ENCODE measurements at regions not wholly inside any gene's neighbourhood (a gene's known extent, or its start where the extent isn't known, plus 50 kb on each side); places are given as distances from the start of the nearest gene placed in this dataset.

DNA sequence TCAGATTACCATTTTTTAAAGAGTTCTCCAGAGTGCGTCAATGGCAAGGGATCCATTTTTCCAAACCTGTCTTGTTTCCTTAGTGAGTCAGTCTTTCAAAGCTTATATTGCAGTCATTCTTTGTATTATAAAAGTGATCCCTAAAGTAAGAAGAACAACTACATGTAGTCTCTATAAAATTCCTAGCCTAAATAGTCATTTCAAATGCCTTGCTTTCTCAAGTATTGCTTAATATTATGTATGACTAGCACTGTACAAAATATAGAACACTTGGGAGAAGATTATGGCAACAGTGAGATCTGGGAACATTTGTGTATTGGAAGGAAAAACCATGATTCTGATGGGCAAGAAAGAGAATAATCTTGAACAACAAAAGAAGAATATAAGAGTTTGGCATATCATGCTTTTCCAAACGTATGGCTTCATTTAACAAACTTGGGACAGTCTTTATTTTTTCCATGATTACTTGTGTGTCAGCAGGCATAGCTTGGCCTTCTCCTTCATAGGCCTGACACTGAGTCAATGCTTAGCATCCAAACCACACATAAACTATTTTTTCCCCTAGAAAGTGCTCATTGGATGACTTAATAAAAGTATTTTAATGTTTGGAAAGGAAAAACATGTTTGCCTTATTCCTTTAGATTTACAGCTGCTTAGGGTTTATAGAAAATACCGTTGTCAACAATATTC is 547.4 kb downstream of the LTN1 start:
- DNase-seq = no peak

DNA sequence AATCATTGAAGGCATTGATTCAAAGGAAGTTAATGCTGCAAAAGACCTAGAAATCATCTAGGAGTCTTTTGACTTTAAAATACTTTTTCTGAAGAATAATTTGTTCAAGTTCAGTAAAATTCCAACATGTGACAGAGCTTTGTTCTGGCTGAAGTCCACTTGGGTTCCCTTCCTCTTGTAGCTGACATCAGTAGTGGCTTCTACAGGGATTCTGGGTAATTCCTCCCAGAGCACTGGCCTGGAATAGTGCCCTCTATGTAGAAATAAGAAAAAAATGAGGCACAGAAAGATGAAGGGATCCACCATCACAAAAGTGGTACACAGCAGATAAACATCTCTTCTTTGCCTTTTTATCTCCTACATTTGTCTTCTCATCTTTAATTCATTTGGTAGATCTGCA is 548.1 kb downstream of the LTN1 start:
- DNase-seq = no peak

DNA sequence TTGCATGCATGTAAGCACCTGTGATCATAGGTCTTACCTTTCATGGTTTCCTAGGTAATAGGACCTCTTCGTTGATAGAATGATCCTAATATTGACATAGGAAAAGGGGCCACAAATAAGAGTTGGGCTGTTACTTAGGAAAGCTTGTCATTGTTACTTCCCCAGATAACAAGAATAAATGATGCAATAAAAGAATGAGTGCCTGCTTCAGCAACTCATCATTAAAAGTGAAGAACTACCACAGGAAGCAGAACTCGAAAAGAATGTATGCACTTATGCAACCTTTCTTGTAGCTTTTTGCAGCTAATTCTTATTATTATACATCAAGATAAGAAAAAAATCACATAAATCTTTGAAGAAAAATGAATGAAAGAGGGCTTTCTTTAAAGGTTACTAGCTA is 548.6 kb downstream of the LTN1 start:
- no peak for DNase-seq

DNA sequence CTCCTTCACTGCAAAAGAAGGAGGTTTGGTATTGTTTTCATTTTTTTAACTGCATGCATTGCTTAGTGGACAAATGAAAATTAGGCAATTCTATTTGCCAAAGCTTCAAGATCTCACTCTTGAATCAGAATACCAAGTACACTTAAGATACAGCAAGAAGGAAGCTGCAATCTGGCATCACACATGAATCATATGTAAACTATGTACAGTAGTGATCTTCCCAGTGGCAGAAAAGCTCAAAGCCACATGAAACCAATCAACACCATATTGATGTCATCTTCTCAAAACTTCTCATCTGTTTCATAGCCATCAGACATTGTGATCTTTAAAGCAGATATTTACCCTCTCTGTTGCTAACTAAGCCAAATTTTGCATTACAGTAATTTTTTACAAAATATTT is 550.1 kb downstream of the LTN1 start:
- no peak for DNase-seq

DNA sequence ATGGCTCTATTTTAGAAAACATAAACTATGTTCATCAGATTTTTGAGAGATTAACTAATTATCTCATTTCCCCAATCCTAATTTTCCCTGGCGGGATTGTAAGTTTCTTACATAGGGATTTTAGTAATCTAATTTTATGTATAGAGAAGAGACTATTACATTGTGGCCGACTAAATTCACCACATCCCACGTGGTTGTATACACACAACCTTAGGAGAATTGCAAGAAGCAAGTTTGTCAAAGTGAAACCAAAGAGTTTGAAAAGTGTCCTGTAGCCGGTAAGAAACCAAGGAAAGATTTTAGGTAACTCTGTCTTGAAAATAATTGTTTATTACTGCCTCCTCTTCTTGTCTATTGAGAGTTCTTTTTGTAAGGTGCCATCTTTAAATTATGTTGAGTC is 550.6 kb downstream of the LTN1 start:
- DNase-seq = no peak

DNA sequence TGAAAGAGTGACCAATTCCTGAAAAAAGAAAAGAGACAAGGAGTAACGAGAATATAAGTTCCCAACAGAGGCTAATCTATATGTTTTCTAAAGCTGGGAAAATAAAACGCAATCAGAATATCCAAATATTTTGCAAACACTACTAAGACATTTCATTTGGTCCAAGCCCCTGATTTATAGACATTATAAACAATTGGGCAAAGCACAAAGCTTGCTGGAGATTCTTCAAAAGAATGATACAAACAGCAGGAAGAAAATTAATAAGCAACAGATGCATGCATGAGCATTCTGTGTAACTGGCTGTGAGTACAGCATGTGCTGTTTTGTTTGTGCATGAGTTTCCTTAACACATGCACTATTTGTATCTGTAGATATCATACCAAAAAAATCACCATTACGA is 552.9 kb downstream of the LTN1 start:
- no peak for DNase-seq

DNA sequence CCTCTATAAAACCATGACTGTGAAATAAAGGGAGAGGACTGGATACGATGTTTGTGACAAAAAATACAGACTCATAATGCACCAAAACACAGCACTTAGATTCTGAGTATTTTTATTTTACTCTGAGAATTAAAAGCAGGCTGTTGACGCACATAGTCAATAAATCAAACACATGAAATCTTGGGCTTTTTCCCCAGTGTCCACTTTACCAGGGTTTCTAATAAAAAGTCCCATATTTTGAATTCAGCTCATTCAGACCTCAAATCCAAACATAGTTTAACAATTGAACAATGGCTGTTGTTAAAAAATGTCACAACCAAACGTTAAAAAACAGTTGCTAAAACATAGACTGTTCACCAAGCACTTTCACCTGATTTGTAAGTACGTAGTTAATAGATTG is 553.4 kb downstream of the LTN1 start:
- no peak for DNase-seq

DNA sequence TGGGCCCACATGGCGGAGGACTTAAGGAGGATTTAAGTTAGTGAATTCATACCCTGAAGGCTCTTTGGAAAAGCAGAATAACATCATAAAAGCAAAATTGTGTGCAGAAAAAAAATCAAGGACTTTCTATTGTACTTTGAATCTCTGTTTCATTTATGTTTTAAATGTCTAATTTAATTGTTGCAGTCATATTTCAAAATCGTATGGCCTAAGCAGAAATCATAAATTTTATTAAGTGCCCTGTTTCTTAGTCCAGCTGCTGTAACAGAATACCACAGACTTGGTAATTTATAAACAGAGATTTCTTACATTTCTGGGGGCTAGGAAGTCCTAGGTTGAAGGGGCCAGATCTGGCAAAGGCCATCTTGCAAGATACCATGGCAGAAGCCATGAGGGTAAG is 555.6 kb downstream of the LTN1 start:
- DNase-seq = no peak

DNA sequence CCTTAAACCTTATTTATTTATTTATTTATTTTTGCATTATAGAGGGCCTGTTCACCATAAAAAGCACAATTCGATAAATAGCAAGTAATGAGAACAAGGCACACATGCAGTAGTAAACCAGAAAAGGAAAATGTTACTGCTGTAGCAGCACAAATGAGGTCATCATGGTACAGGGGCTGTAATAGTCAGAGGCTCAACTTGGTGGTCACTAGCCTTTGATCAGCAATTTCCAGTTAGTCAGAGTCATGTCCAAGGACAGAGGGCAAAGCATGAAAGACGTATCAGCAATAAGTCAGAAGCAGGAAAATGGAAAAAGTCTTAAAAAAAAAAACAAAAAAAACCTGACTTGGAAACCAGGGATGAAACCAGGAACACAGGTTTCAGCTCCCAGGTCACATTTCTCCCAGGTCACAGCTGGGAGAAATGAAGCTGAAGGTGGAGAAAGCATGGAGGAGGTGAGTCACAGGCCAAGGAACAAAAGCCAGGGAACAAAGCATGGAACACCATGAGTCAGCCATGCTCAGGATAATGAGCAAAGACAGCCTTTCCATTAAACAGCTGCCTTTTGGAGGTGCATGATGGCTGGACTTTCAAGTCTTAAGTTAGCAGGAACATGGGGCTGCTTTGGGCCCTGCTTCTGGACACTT is 556.3 kb downstream of the LTN1 start:
- DNase-seq = no peak

DNA sequence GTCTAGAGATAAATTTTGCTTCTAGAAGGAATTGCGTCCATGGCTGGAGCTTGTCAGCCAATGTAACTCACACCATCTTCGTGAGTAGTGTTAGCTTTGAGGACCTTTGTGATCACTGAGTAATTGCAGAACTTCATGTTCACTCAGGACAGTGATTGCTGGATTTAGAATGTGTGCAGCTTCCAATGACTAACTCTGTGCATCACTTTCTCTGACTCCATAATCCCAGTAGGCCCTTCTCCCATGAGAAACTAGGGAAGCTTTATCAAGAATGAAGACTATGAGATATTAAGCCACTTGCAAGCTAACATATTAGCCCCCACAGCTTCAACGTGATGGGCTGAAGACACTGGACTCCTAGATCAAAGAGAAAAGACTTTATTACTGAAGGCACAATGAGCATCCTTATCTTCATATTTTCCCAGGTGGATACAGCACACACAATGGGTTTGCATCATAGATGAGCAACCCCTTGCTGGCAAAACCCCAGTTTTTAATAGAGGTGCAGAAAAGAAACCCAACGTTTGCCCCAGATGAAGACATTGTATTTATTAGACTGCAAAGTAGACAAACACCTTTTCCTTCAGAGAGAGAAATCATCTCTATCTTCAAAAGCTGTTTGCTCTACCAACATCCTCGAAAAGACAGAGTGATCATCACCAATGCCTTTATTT is 561.0 kb downstream of the LTN1 start:
- DNase-seq = no peak

DNA sequence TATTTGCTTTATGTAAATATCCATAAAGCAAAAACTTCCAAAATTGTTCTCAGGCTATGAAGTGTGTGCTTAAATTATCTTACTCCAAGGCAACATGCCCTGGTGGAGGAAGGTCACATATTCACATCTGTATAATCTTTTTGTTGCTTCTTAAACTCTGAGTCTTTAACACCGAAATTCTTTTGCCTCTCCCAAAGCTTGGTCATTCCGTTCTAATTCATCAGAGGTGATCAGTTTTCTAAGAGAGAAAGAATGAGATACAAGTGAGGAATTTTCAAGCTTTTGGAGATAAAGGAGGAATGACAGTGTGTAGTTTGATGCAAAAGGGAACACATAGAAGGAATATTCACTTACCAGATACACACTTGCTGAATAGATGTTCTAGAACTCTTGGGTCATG is 561.7 kb downstream of the LTN1 start:
- DNase-seq = no peak

DNA sequence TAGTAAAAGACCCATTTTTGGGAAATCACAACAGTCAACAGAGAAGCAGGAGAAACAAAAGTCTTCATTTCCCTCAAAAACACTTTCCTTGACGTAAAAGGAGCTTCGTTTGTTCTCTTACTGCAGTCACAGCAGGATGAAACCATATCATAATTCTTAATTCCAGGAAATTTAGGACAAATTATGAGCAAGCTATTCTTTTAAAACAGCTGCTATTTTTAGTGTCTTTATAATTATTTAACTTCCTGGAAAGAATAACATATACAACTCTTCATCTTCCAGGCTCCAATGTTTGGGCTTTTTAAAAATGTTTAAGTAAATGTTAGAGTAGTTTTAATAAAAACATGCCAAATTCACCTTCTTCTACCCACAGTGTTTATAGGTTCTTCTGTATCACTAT is 563.5 kb downstream of the LTN1 start:
- DNase-seq = no peak

DNA sequence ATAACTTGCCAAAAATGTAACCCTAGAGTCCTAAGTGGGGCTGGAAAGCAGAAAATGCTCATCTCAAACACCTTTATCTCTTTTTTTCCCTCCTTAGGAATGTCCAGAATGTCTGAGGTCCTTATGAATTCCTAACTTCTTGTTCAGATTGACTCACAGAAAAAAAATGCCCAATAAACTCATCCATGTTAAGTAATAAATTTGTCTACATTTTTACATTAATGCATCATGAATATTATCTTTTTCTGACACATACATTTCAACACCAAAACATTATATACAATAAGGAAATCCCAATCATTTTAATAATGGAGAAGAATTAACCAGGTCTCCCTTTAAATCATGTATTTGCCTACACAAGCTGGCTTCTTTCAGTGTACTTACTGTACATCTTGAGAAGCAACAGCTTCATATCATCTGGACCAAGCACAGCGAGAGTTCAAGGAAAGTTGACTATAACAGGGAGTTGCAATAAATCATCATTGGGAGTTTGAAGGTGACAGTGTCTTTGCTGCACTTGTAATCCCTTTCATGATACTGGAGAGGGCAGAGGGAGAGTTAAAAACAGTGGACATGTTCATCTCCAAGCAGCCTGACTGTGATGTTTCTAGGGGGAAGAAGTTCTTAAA is 565.2 kb downstream of the LTN1 start:
- no peak for DNase-seq

DNA sequence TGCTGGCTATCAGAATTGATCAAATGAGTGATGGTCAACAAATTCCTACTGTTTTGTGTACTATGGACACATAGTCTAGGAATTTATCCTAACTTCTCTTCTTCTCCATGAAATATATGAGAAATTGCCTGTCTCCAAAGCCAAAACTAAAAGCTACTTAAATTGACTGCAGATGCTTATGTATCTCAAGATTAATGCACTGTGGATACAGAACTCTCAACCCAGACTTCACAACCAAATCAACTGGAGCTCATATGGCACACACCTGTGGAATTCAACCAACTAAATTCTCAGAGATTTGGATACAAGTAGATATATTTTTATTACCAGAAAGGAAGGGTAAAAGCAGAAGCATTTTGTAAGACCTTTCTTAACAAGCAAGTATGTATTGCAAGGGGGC is 566.1 kb downstream of the LTN1 start:
- no peak for DNase-seq

DNA sequence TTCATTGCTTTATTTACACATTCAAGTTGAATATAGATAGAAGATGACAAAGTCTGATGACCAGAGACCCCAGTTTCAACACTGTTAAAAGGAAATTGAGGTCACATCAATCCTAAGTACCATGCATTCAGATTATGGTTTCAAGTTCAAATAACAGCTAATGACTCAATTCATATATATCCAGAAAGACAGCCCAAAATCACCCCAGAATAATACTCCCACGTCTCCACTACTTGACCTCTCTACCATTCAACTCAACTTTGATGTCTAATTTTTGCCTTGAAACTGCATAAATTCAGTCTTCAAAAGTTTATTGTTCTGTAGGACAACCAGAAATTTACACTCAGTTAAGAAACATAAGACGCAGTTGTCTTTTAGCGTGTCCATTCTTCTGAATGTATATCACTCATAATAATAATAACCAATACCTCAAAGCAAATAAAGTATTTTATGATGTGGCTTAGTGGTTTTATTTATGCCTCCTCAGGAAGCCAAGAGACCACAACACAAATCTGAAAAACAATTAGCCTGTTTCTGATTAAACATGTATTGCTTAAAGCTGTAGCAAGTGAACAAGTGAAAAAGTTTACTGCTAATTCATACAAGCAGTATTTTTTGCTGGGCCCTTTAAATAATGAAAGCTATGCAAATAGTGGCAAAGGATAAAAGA is 569.0 kb downstream of the LTN1 start:
- DNase-seq = no peak

DNA sequence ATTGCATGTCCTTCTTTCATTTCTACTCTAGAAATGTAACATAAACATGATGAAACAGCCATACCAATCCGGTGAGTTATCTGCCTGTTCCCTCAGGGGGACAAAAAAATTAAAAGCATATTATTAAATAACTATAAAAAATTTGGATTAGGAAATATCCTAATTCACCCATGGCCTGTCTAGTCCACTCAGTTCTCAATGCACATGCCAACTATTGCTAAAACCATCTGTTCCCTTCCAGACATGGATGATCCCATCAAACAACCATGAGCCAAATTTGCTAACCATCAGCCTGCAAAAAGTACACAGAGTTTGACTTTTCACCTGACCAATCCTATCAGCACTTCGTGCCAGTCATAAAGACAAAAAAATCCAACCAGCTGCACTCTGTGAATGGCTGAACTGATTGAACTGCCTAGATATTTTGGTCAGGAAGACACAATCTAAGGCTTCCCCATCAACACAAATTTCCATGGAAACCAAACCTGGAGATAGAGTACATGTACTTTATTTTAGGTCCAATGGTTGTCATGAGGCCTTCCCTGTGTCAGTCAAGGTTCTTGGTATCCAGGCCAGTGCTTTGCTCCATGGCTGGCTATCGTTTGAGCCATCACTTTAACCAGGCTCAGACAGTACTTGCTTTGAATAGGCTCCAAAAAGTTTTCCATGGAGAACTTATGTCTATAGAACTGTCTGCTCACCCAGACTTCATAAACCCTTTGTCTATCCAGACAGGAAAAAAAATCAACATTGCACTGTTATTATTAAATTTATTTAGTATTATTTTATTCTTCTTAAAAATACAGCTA is 570.8 kb downstream of the LTN1 start:
- DNase-seq = no peak

DNA sequence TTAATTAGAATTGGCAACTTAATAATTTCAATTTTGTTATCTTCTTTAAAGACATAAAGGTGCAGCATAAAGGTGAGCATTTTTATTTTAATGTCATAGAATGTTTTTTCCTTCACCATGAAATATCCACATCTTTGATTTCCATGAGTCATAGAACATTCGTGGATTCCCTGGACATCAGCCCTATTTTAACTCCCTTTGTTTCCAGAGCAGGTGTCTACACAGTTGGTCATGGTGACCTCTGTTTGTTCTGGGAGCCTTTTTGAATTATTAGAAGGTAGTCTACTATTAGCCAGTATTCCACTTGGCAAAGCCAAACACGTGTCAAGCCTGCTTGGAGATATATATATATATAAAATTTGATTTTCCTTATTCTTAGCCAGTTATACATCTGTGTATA is 572.9 kb downstream of the LTN1 start:
- no peak for DNase-seq

DNA sequence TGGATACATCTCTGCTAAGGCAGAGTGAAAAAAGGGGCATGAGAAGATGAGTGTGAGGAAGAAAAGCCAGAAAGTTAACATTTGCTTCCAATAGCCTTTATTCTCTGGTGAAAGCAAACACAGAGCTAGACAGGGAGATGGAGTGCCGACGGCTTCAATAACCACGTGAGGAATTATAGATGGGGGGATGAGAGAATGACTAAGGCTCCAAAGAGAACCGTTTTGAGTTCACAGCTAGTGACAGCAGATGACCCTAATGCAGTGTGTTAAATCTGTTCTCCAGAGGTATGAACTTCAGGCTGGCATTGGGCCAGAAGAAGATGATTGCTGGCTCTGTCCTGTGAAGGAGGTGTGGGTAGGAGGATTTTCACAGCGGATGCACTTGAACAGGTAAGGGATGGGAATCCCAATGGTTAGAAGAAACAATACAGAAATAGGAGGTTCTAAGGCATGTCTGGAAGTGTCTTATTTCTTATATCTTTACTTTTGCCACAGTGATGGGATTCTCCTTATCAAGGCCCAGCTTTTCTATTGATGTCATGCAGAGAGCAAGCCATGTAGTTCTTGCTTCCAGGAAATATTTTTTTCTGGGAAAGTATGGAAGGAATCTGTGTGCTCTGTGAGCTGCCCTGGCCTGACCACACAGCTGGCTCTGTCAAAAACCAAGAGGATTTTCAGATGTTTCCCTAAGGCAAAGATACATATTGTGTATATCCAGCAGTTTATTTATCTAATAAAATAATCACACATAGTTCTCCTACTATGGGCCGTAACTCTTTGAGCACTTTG is 573.8 kb downstream of the LTN1 start:
- DNase-seq = no peak

DNA sequence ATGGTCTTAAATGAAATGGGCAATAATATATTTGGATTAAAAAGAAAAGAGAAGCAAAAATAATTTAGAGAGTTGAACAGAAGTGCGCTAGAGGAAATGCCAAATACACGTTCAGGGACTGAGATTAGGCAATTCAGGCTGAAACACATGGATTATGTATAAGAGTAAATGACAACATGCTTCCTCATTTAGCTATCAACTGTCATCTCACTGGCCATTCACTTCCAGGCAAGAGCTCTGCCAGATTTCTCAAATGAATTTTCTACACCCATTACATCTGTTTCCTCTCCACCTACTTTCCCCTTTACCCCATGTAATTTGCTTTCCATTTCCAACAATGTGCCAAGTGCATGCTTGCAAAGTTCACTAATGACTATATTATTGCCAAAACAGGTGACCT is 582.4 kb downstream of the LTN1 start:
- no peak for DNase-seq

DNA sequence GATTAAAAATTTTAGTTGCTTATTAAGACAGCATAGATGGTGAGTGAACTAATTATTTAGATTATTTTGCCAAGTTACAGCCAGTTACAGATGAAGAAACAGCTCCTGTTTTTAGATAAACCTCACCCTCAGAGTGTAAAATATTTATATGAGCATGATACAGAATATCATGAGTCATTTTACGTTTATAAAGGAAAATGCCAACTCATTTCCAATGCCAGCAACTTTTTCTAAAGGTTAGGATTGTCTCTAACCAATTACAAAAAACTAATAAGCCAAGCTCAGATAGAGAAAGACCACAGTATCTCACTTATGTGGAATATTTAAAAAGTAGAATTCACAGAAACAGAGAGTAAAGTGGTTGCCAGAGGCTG is 590.1 kb downstream of the LTN1 start:
- no peak for DNase-seq

DNA sequence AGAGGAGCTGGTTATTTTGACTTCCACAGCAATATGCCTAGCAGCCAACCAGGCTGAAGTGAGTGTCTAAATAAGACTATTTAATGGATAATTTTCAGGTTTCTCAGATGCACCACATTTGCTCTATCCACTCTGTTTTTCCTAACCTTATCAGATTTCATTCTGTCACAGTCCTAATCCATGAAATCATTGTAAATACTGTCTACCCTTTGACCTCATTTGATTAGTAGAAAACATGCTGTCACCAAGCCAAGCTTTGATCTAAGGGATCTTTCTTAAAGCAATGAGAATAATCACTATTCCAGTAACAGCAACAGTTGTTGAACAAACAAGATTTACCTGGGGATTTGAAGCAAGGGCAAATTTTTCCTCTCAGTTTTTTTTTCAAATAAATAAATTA is 595.6 kb downstream of the LTN1 start:
- no peak for DNase-seq

DNA sequence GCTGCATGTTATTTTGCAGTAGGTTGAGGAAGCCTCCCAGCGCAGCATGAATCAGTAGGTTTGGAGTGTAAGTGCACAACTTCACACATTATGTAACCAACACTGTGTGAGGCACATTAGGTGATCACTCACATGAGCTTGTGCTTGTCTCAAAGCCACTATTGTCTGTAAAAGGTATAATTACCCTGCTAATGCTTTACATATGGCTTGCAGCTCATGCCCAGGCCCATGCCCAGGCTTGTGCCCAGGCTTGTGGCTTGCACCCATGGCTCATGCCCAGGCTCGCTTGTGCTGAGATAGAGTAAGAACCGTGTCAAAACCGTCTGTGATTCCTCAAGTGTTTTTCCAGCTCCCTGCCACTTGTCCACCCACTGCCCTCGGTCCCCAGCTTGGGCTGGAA is 596.3 kb downstream of the LTN1 start:
- no peak for DNase-seq
